NCI-H1694 (cell line): ENCODE measurements at regions not wholly inside any gene's neighbourhood (a gene's known extent, or its start where the extent isn't known, plus 50 kb on each side); places are given as distances from the start of the nearest gene placed in this dataset.
"Not testable (repeated sequence)": the region's sequence is repeated elsewhere in the genome, so short reads cannot be mapped to it uniquely, and the experiment has no call there.

Experiments
- DNase-seq: peaks from one replicate; lab custom pipeline; 2025; lab: John Stamatoyannopoulos, UW

DNA sequence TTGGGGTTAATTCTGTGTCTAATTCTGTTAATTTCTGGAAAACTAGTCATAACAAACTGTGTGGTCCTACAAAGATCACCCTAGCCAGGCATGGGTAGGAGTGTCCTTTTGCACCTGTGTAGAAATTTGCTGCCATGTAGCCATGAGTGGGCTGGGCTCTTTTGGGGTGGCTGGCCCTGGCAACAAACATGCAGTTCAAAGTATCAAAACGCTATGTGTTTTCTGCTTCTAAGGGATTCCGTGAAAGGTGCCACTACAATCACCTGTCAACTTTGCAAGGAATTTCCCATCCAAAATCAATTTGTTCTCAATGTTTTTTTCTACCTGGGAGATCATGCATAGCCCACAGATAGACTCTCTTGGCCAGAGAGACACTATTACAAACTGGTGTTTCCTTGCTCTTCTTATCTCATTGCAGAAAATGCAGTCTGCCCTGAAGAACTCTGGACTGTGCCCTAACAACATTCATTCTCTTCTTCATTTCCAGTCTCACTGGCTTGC, 537.7 kb upstream of the ID2 start:
- no peak for DNase-seq

DNA sequence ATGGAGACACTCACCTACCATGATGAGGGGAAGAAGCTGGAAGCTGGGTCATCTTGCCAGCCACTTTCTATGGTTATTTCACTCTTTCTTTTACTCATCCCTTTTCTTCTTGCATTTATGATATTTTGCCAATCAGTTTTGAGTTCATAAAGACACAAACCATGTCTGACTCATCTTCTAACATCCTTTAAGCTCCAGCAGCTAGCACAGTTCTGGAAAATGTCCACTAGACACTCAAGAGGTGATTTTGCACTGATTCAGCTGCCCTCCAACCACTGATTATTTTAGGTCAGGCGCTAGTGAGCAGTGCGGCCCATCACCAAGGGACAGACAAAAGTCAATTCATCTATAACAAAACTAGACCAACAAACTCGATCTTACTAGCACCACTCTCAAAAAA, 537.1 kb upstream of the ID2 start:
- DNase-seq, result no peak

DNA sequence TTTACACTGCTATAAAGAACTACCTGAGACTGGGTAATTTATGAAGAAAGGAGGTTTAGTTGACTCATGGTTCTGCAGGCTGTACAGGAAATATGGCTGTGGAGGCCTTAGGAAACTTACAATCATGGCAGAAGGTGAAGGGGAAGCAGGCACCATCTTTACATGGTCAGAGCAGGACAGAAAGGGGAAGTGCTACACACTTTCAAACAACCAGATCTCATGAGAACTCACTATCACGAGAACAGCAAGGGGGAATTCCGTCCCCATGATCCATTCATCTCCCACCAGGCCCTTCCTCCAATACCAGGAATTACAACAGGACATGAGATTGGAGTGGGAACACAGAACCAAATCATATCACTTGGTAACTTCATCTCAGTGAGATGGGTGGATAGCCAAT, 536.5 kb upstream of the ID2 start:
- not testable (repeated sequence) for DNase-seq

- DNase-seq, result peak; percentile 78
Observed at GRCh38 chr2:8146132-8147005, 535.5 kb upstream of the ID2 start.

- DNase-seq, result no peak
Observed at GRCh38 chr2:8148260-8149006, 533.4 kb upstream of the ID2 start.

- DNase-seq, result no peak
Observed at GRCh38 chr2:8149007-8149405, 532.9 kb upstream of the ID2 start.

GRCh38 chr2:8149985-8150539, 531.8 kb upstream of the ID2 start:
- DNase-seq, result no peak

- no peak for DNase-seq
Observed at GRCh38 chr2:8151888-8152287, 530.0 kb upstream of the ID2 start.

DNA sequence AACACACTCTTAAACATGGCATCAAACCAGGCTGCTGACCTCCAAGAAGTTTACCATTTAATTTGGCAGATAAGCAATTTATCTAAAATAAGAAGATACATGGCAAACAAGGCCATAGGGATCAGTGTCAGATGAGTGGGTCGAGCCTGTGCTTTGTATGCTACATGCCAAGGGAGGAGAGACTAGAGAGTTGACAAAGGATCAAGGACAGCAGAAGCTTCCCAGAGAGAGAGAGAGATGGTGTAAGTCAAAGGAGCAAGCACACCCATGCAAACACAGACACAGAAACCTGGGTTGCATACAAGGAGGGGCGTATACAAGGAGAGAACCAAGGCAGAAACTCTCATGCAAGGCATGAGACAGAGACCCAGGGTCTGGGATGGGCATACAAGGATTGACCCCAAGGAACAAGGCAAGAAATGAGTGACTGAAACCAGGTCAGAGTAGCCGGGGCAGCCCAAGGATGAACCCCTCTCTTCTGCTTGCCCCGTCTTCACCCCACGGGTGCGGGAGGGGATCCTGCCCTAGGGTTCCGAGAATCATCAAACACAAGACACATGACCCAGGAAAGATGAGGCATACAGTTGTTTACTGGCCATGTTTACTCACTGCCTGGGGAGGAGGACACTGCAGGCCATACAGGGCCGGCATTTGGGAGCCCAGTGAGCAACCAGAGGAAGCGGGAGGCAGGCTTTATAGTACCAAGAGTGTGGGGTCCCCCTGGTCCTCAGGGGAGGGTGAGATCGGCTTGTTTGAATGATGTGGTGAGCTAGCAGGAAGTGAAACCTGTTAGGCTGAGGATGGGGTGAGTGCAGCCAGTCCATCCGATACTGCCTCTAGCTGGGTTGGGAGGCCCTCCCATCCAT, 529.2 kb upstream of the ID2 start:
- DNase-seq, result no peak

GRCh38 chr2:8153258-8153718, 528.6 kb upstream of the ID2 start:
- DNase-seq, result no peak

- DNase-seq, result no peak
Observed at GRCh38 chr2:8154270-8154669, 527.6 kb upstream of the ID2 start.

- no peak for DNase-seq
Observed at GRCh38 chr2:8154936-8155335, 526.9 kb upstream of the ID2 start.

GRCh38 chr2:8157621-8158430, 524.0 kb upstream of the ID2 start:
- DNase-seq, result no peak

DNA sequence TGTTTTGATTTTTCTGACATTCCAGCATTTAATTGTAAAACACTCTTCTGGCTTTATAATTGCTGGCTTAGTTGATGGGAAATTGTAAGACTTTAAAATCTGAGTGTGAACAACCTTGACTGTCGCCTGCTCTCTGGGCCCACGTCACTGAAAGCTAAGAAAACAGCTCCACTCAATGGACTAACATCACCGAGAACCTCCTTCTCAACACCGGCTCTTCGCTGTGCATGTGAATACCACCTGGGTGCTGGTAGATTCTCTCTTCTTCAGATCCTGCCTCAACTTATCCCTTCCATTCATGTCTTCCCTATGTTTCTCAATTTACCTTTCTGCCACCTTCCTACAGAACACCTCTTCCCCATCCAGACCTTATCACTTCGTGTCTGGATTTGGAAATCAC, 523.1 kb upstream of the ID2 start:
- DNase-seq, result no peak

DNA sequence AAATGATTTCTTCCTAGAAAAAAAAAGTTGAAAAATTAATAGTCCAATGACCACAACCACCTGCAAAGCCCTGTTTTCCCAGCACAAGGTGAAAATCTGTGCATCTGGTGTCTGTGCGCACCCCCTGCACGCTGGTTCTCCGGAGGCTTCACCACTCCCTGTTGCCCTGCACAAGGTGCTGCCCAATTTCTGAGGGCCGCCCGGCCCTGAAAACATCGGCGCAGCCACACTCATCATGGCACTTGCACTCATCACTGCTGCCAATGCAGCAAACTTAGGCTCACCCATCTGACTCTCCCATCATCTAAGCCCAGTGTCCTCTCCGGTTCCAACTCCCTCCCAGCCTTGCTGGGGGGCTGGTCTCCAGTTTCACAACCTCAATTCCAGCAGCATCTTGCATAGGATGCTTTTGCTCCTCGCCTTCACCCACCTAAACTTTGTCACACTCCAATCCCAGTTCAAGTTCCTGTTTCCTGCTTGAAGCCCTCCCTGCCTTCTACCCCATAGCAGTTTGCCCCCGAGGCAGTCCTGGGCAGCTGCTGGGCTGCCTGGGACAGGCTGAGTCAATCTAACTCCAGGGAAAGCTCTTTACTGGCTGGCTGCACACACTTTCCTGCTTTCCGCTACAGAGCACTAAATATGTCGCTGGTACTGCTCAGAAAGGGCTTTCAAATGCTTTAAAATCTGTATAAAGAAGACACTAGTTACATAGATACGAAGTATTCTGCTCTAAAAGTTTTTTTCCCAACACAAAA, 522.5 kb upstream of the ID2 start:
- no peak for DNase-seq

DNA sequence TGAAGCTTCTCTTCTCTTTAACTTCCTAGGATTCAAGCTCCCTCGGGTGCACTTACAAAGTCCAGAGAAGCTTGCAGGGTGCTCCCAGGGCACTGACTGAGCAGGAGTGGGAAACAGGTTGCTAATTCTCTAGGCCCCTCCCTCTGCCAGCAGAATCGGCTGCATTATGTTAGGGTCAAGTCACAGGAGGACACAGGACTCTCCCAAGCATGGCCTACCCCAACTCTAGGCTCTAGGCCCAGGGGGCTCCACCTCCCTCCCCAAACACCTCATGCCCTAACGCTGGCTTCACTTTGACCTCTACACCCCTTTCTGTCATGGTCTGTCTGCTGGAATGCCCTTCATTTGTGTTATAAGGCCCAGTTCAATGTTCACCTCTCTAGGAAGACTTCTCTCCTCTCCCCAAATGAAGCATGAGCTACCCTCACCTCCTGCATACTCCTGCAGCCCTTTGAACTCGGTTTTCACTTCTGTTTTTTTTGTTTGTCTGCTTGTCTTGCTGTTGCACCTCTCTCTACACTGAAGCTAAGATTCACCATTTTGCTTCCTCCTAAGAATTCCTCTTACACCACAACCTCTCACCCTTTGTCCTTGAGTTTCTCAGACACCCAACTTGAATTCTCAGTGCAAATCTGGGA, 521.8 kb upstream of the ID2 start:
- no peak for DNase-seq

GRCh38 chr2:8160959-8161358, 520.9 kb upstream of the ID2 start:
- no peak for DNase-seq

GRCh38 chr2:8162552-8162951, 519.3 kb upstream of the ID2 start:
- no peak for DNase-seq

DNA sequence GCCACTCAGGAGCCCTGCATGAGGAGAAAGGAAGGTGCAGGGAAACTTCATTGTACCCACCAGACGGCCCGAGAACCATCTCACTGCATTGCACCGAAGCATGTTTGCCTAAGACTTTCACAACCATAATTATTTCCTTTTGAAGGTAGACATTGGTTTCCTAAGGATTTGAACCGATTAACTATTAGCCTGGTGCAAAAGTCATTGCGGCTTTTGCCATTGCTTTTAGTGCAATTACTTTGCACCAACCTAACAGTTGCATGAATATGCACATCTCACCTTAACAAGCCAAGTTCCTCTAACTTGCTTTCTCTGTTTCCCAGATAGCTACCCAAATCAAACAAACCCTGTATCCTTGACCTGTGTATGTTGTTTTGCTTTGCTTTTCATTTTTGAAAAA, 516.3 kb upstream of the ID2 start:
- DNase-seq, result no peak
